ENCODE measurements at regions not wholly inside any gene's neighbourhood (a gene's known extent, or its start where the extent isn't known, plus 50 kb on each side); places are given as distances from the start of the nearest gene placed in this dataset.

DNA sequence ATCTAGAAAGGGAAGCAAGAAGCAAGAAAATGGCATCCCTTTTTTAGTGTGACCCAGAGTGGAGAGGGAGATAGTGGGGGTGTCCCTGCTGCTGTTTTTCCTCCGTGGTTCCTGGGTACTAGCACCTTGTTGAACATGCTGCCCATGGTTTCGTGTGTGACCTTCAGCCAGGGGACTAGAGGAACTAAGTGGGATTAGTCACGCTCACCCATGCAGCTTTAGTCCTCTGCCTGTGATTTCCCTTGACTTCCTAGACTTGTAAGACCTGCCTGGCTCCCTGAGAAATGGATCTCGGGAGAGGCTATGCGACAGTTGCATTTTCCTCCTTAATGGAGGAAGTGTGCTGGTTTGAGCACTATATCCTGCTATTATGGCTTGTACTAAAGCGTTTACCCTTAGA is 471.4 kb downstream of the DCDC2C start:
- peak; percentile 4 for DNase-seq (ENCODE audit: low read depth)

GRCh38 chr2:4175343-4175742 is 472.0 kb downstream of the DCDC2C start:
- H3K4me3 ChIP-seq (ENCODE audit: low read depth, low read length): no peak overlapping the region
- no peak for DNase-seq (ENCODE audit: low read depth)
- no peak for TF ChIP-seq CTCF (conservative IDR thresholded peaks at IDR 0.05; ENCODE audit: low read depth, low read length)

More for the DNA sequence above, 471.4 kb downstream of the DCDC2C start:
- TF ChIP-seq CTCF (conservative IDR thresholded peaks at IDR 0.05; ENCODE audit: low read depth, low read length): no peak
- no peak overlapping the region for H3K4me3 ChIP-seq (ENCODE audit: low read depth, low read length)

- DNase-seq (ENCODE audit: low read depth): no peak
- TF ChIP-seq CTCF (conservative IDR thresholded peaks at IDR 0.05; ENCODE audit: low read depth, low read length): no peak
Measured at GRCh38 chr2:4180631-4181030, 477.3 kb downstream of the DCDC2C start.

DNA sequence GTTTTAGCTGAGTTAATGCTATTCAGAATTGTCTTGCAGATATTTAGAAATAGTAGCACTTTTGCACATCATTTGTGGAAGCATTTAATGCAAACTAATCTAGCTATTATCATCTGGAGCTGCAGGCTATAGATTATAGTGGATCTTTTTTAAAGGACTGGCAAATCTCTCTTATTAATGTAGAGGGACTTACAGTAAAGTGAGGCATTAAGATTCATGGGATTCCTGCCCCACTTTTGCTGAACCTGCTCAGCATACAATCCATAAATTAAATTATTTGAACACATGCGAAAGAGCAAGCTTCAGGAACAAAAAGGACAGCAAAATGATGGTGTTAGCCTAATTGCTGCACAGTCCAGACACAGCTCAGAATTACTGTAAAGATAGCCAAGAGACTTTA is 477.7 kb downstream of the DCDC2C start:
- no peak for TF ChIP-seq CTCF (conservative IDR thresholded peaks at IDR 0.05; ENCODE audit: low read depth, low read length)

More at GRCh38 chr2:4180631-4181030, 477.3 kb downstream of the DCDC2C start:
- no peak overlapping the region for H3K4me3 ChIP-seq (ENCODE audit: low read depth, low read length)

DNA sequence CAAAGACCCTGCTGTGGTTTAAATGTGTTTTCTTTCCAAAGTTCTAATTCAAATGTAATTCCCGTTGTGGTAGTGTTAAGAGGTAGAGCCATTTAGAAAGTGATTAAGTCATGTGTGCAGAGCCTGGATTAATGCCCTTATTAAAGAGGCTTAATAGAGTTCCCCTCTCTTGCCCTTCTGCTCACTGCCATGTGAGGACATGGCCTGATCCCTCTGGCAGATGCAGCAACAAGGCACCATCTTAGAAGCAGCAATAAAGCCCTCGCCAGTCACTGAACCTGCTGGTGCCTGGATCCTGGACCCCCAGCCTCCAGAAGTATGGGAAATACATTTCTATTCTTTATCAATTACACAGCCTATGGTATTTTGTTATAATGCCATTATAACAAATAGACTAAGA is 485.2 kb downstream of the DCDC2C start:
- no peak for TF ChIP-seq CTCF (conservative IDR thresholded peaks at IDR 0.05; ENCODE audit: low read depth, low read length)
- DNase-seq (ENCODE audit: low read depth): no peak
- no peak overlapping the region for H3K4me3 ChIP-seq (ENCODE audit: low read depth, low read length)

More for the DNA sequence above, 477.7 kb downstream of the DCDC2C start:
- DNase-seq (ENCODE audit: low read depth): no peak
- H3K4me3 ChIP-seq (ENCODE audit: low read depth, low read length): no peak overlapping the region

DNA sequence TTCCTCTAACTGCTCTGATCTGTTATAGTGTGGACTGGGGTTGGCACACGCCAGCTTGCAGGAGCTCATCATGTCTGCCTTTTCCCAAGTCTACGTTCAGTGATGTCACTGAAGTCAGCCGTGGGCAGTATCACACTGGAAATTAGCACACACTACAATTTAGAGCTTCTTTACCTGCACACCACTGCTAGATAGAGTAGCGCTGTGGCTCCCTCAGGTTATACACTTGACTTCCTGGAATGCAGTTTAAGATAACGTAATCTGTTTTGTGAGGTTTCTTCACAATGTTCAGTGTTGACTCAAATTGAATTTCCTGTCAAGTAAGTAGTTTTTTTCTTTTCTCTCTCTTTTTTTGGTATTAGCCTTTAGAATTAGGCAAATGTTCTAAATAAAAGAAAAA is 487.2 kb downstream of the DCDC2C start:
- TF ChIP-seq CTCF (conservative IDR thresholded peaks at IDR 0.05; ENCODE audit: low read depth, low read length): no peak
- no peak for DNase-seq (ENCODE audit: low read depth)
- no peak overlapping the region for H3K4me3 ChIP-seq (ENCODE audit: low read depth, low read length)

- no peak overlapping the region for H3K4me3 ChIP-seq (ENCODE audit: low read depth, low read length)
- TF ChIP-seq CTCF (conservative IDR thresholded peaks at IDR 0.05; ENCODE audit: low read depth, low read length): no peak
Measured at GRCh38 chr2:4192119-4192518, 488.7 kb downstream of the DCDC2C start.

More at GRCh38 chr2:4192119-4192518, 488.7 kb downstream of the DCDC2C start:
- no peak for DNase-seq (ENCODE audit: low read depth)

All from choroid plexus epithelial cell (primary cell).